ENCODE measurements at regions not wholly inside any gene's neighbourhood (a gene's known extent, or its start where the extent isn't known, plus 50 kb on each side); places are given as distances from the start of the nearest gene placed in this dataset.

DNA sequence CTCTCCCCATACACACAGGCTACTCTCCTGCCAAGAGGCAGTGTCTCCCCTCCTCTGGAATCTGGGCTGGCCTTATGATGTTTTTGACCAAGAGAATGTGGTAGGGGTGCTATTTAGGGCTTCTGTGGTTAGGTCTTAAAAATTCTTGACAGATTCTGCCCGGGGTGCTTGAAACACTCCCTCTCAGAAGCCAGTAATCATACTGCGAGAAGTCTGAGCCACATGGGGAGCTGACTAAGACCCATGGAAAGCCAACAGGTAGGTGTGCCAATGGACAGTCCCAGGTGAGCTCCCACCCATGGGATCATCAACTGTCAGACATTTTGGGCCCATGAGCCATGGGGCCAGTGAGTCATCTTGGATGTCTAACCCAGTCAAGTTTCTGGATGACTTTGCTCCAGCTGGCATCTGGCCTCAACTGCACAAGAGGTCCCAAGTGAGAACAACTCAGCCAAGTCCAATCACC, 315.7 kb downstream of the FBXW7 start:
- Histone ChIP-seq H3K4me3 (ENCODE audit: low read depth, low read length) (no peak overlapping the region), H3K27me3 (ENCODE audit: control insufficient read depth, insufficient read depth, low read length) (peaks cover 11% of the 10 kb centered on the region), H3K27ac (ENCODE audit: low read depth, low read length) (no peak overlapping the region), H3K9me3 (ENCODE audit: control insufficient read depth, insufficient read depth, low read length) (no peaks in the 10 kb centered on the region; the same call in 1 of the 2 replicates)
- ChIA-PET CTCF (no interaction called here), POLR2A (no interaction called here)
- DNase-seq (ENCODE audit: low read depth, low spot score) = no peak
- TF ChIP-seq, protein P1, sequence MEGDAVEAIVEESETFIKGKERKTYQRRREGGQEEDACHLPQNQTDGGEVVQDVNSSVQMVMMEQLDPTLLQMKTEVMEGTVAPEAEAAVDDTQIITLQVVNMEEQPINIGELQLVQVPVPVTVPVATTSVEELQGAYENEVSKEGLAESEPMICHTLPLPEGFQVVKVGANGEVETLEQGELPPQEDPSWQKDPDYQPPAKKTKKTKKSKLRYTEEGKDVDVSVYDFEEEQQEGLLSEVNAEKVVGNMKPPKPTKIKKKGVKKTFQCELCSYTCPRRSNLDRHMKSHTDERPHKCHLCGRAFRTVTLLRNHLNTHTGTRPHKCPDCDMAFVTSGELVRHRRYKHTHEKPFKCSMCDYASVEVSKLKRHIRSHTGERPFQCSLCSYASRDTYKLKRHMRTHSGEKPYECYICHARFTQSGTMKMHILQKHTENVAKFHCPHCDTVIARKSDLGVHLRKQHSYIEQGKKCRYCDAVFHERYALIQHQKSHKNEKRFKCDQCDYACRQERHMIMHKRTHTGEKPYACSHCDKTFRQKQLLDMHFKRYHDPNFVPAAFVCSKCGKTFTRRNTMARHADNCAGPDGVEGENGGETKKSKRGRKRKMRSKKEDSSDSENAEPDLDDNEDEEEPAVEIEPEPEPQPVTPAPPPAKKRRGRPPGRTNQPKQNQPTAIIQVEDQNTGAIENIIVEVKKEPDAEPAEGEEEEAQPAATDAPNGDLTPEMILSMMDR (IDR thresholded peaks at IDR 0.05; ENCODE audit: low read depth, low read length) = no peak

DNA sequence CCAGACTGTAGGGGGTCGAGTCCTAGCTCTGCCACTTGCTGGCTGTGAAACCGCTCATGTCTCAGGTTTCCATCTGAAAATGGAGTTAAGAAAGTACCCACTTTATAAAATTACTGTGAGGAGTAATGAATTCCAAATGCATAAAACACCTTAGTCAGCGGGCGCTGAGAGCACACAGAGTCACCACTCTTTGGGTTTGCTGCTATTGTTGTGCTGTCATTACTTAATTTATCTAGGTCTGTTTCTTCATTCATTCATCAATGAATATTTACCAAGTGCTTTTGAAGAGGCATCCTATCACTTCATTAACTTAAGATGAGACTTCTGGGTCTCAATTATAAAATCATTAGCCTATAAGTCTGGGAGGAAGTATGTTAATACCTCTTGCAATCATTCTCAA, 317.3 kb downstream of the FBXW7 start:
- Histone ChIP-seq H3K4me3 (ENCODE audit: low read depth, low read length) (no peak overlapping the region), H3K27me3 (ENCODE audit: control insufficient read depth, insufficient read depth, low read length) (peaks cover 9% of the 10 kb centered on the region), H3K27ac (ENCODE audit: low read depth, low read length) (no peak overlapping the region), H3K9me3 (ENCODE audit: control insufficient read depth, insufficient read depth, low read length) (no peaks in the 10 kb centered on the region)
- DNase-seq (ENCODE audit: low read depth, low spot score) = no peak
- ChIA-PET CTCF (no interaction called here), POLR2A (interaction anchor here (0.7 kb wide), 1 partner anchor 288 kb away, joined by 3 read pairs; no protein-coding TSS in a partner anchor)
- TF ChIP-seq, protein P1 (IDR thresholded peaks at IDR 0.05; ENCODE audit: low read depth, low read length) = no peak

DNA sequence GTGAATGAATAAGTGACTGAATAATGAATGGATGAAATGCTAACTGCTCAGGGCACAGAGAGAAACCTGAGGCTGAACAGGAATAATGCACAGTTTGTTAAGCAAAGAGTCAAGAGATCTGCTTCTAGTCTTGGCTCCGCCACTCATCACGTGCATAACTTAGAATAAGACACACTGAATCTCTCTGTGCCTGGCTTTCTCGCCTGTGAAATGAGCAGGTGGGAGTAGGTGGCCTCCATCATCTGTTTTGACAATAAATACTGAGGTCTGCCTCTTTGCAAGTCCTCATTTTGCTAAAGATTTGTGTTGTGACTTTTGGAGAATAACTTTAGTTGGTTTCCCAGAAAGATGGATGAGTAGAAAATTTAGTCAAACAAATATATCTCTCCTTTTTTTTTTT, 318.0 kb downstream of the FBXW7 start:
- H3K27ac ChIP-seq (ENCODE audit: low read depth, low read length) = no peak overlapping the region
- ChIA-PET CTCF (no interaction called here), POLR2A (interaction anchor here (0.7 kb wide), 1 partner anchor 287 kb away, joined by 3 read pairs; no protein-coding TSS in a partner anchor)
- H3K4me3 ChIP-seq (ENCODE audit: low read depth, low read length) = no peak overlapping the region
- TF ChIP-seq, protein P1 (IDR thresholded peaks at IDR 0.05; ENCODE audit: low read depth, low read length) = no peak
- no peaks in the 10 kb centered on the region for H3K9me3 ChIP-seq (ENCODE audit: control insufficient read depth, insufficient read depth, low read length)
- no peak for DNase-seq (ENCODE audit: low read depth, low spot score)
- peaks cover 7% of the 10 kb centered on the region for H3K27me3 ChIP-seq (ENCODE audit: control insufficient read depth, insufficient read depth, low read length)

DNA sequence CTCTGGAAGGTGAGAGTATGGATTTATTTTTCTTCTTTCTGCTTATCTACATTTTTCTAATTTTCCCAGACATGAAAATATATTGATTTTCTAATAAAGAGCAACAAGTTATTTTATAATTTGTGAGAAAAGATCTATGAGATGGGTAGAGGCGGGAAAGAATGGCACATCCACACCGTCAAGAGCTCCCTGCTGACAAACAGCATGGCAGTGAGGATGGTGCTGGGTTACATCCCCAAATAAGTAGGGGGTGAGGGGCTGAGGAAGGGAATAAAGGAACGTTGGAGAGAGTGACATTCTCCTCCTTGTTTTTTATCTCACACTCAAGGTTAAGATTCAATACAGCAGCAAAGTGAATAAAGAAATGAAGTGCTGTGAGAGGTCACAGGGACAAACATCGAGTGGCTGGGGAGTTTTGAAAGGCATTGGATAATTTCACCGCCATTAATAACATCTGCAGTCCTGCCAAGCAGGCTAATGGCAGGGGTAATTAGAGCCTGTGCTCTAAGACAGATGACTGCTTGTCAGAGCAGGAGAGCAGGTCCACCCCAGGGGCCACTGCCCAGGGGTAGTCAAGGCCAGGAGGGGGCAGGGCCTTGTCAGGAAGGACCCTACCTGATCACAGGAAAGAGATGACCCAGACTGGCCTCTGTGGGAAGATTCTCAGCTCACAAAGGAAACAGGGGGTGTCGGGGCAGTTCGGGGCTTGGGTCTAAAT, 323.8 kb downstream of the FBXW7 start:
- CTCF ChIA-PET = no interaction called here
- TF ChIP-seq, protein P1 (IDR thresholded peaks at IDR 0.05; ENCODE audit: low read depth, low read length) = no peak
- Histone ChIP-seq H3K27ac (ENCODE audit: low read depth, low read length) (no peak overlapping the region), H3K27me3 (ENCODE audit: control insufficient read depth, insufficient read depth, low read length) (peaks cover 2% of the 10 kb centered on the region), H3K9me3 (ENCODE audit: control insufficient read depth, insufficient read depth, low read length) (no peaks in the 10 kb centered on the region), H3K4me3 (ENCODE audit: low read depth, low read length) (no peak overlapping the region)
- no peak for DNase-seq (ENCODE audit: low read depth, low spot score)
- POLR2A ChIA-PET = no interaction called here

DNA sequence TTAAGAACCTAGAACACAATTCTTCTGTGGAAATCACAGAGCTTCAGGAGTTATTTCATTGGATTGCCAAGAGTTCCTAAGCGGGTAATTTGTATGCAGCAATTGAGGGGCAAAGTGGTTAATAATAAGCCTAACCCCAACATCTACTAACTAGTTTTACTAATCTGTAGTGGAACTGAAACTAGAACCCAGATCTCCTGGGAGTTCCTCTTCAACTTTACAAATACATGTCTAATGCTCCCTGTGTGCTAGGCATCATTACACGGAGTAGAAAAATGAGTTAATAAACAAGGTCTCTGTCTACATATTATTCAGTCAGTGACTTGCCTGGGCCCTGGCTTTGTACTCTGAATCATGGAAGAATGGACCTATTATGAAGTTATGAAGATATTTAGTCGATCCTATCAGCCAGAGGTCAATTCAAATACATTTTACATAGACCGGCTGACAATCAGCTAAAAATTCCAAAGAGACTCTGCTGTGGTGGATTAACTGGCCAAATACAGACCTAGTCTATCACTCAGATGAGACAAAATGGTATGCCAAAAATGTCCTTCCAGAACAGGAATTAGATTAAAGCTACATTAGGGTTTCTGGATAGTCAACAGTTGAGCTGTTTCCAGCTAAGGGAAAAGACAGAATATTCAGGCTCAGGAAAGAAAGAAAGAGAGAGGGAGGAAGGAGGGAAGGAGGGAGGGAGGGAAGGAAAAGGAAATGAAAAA, 326.0 kb downstream of the FBXW7 start:
- H3K4me3 ChIP-seq (ENCODE audit: low read depth, low read length) = no peak overlapping the region
- ChIA-PET CTCF (interaction anchor here (0.6 to 0.8 kb wide), 2 partner anchors 14 to 18 kb away, joined by 4 to 5 read pairs; no protein-coding TSS in a partner anchor), POLR2A (no interaction called here)
- DNase-seq (ENCODE audit: low read depth, low spot score) = no peak
- TF ChIP-seq, protein P1 (IDR thresholded peaks at IDR 0.05; ENCODE audit: low read depth, low read length) = no peak
- H3K9me3 ChIP-seq (ENCODE audit: control insufficient read depth, insufficient read depth, low read length) = no peaks in the 10 kb centered on the region
- peaks cover 12% of the 10 kb centered on the region for H3K27me3 ChIP-seq (ENCODE audit: control insufficient read depth, insufficient read depth, low read length)
- H3K27ac ChIP-seq (ENCODE audit: low read depth, low read length) = no peak overlapping the region

All from AG04450 (cell line).